ENCODE measurements at regions not wholly inside any gene's neighbourhood (a gene's known extent, or its start where the extent isn't known, plus 50 kb on each side); places are given as distances from the start of the nearest gene placed in this dataset.

DNA sequence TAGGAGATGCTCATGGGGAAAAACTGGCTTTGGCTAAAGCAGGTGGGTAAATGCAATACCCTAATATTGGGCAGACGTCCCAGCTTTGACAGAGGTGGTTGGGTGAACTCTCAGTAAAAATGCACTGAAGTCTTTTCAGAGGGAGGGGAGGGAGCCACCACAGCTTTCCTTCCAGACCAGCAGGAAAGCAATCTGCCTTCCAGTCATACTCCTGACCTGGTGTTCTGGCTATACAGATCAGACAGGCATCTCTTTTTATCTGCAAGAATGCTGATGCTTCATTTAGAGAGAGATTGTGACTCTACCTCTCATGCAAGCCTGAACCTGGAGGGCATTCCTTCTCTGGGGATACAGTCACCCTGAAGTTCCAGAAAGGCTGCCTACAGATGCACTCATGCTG is 52.6 kb upstream of the ICA1 start:
- Histone ChIP-seq H3K27ac (no peak overlapping the region), H3K4me3 (no peak overlapping the region), H3K4me1 (no peaks in the 10 kb centered on the region), H3K27me3 (no peaks in the 10 kb centered on the region), H3K36me3 (no peaks in the 10 kb centered on the region), H3K9me3 (peaks cover 0 to 27% (median 11%) of the 10 kb centered on the region in 12 donors)
- intact Hi-C loops (cut with DNase I), result no loop called here
- DNase-seq (no peak), ATAC-seq (no peak)
- TF ChIP-seq, protein P1, sequence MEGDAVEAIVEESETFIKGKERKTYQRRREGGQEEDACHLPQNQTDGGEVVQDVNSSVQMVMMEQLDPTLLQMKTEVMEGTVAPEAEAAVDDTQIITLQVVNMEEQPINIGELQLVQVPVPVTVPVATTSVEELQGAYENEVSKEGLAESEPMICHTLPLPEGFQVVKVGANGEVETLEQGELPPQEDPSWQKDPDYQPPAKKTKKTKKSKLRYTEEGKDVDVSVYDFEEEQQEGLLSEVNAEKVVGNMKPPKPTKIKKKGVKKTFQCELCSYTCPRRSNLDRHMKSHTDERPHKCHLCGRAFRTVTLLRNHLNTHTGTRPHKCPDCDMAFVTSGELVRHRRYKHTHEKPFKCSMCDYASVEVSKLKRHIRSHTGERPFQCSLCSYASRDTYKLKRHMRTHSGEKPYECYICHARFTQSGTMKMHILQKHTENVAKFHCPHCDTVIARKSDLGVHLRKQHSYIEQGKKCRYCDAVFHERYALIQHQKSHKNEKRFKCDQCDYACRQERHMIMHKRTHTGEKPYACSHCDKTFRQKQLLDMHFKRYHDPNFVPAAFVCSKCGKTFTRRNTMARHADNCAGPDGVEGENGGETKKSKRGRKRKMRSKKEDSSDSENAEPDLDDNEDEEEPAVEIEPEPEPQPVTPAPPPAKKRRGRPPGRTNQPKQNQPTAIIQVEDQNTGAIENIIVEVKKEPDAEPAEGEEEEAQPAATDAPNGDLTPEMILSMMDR (IDR thresholded peaks at IDR 0.05), result no peak
- no peak for TF ChIP-seq POLR2A (IDR thresholded peaks at IDR 0.05)
- WGBS, 4 donors, result 43 to 63% (median 57%) methylated on average over 1 of the region's 1 CpG

- no peak for ATAC-seq
- H3K9me3 ChIP-seq, result peaks cover 0 to 15% (median 2%) of the 10 kb centered on the region in 12 donors
These were observed 57.1 kb upstream of the ICA1 start for GRCh38 chr7:8319115-8319514.

GRCh38 chr7:8320174-8320573 is 58.2 kb upstream of the ICA1 start:
- no peaks in the 10 kb centered on the region for H3K27me3 ChIP-seq
- H3K36me3 ChIP-seq, result no peaks in the 10 kb centered on the region
- peaks cover 0 to 9% (median 0%) of the 10 kb centered on the region in 12 donors for H3K9me3 ChIP-seq
- TF ChIP-seq POLR2A (IDR thresholded peaks at IDR 0.05), result no peak
- TF ChIP-seq, protein P1 (IDR thresholded peaks at IDR 0.05), result no peak
- WGBS, 4 donors, result 52 to 81% (median 75%) methylated on average over 1 of the region's 1 CpG
- H3K4me1 ChIP-seq, result no peaks in the 10 kb centered on the region
- H3K4me3 ChIP-seq, result no peak overlapping the region
- intact Hi-C loops (cut with DNase I), result no loop called here
- H3K27ac ChIP-seq, result no peak overlapping the region
- DNase-seq (no peak), ATAC-seq (no peak)

More at GRCh38 chr7:8319115-8319514, 57.1 kb upstream of the ICA1 start:
- no peaks in the 10 kb centered on the region for H3K4me1 ChIP-seq
- DNase-seq, result no peak
- 84 to 94% (median 88%) methylated on average over 1 of the region's 1 CpG for WGBS, 4 donors
- H3K4me3 ChIP-seq, result no peak overlapping the region
- TF ChIP-seq, protein P1 (IDR thresholded peaks at IDR 0.05), result no peak
- TF ChIP-seq POLR2A (IDR thresholded peaks at IDR 0.05), result no peak
- H3K27me3 ChIP-seq, result no peaks in the 10 kb centered on the region
- intact Hi-C loops (cut with DNase I), result no loop called here
- no peak overlapping the region for H3K27ac ChIP-seq
- H3K36me3 ChIP-seq, result no peaks in the 10 kb centered on the region

GRCh38 chr7:8321312-8321711 is 59.3 kb upstream of the ICA1 start:
- intact Hi-C loops (cut with DNase I), result no loop called here
- Histone ChIP-seq H3K27me3 (no peaks in the 10 kb centered on the region), H3K9me3 (peaks cover 0 to 9% (median 0%) of the 10 kb centered on the region in 12 donors), H3K27ac (no peak overlapping the region), H3K4me3 (no peak overlapping the region), H3K4me1 (no peaks in the 10 kb centered on the region), H3K36me3 (no peaks in the 10 kb centered on the region)
- DNase-seq (no peak), ATAC-seq (no peak)
- TF ChIP-seq, protein P1 (IDR thresholded peaks at IDR 0.05), result no peak

Data from heart left ventricle (tissue), 16 donors.